H1 (cell line): ENCODE measurements at regions not wholly inside any gene's neighbourhood (a gene's known extent, or its start where the extent isn't known, plus 50 kb on each side); places are given as distances from the start of the nearest gene placed in this dataset.

Source experiments
- CTCF ChIA-PET: fragments of 300-600 bp; sonication (Branson Sonifier 250); formaldehyde crosslinking; loops from one replicate; lab custom pipeline; 2021; ENCODE audit not compliant: partially characterized antibody; lab: Charles Lee
- POLR2A ChIA-PET: fragments of 300-600 bp; sonication (Branson Sonifier 250); formaldehyde crosslinking; loops from one replicate; lab custom pipeline; 2021; ENCODE audit warnings: inconsistent platforms; ENCODE audit not compliant: partially characterized antibody; lab: Charles Lee
- DNase-seq, 2 experiments: peaks; one replicate each; pipeline versions ENCODE4 v3.0.0 to v3.0.0-alpha.2; 2010 to 2022; ENCODE audit warnings: low spot score in 2 of 2, low read depth in 1 of 2, mixed read lengths in 1 of 2
- FAIRE-seq: peaks from 2 replicates; lab custom pipeline; 2011; peaks lifted over from hg19 to GRCh38; lab: Jason Lieb, UNC
- H2AFZ ChIP-seq: 2 replicates; pipeline ENCODE4 v1.8.1; 2012; ENCODE audit warnings: low read length, inconsistent platforms
- H2AK5ac ChIP-seq: 2 replicates; pipeline ENCODE4 v1.6.1; 2013; ENCODE audit warnings: low read depth, low read length
- H2BK120ac ChIP-seq: replicated peaks from 2 replicates; pipeline ENCODE3; 2013; ENCODE audit warnings: low read depth, low read length, inconsistent platforms
- H2BK12ac ChIP-seq: 2 replicates; pipeline ENCODE4 v1.6.1; 2013; ENCODE audit warnings: low read depth, low read length
- H2BK15ac ChIP-seq: 2 replicates; pipeline ENCODE4 v1.6.1; 2013; ENCODE audit warnings: low read length
- H2BK20ac ChIP-seq: 2 replicates; pipeline ENCODE4 v1.6.1; 2013; ENCODE audit warnings: low read length
- H2BK5ac ChIP-seq: 2 replicates; pipeline ENCODE4 v1.6.1; 2013; ENCODE audit warnings: low read depth, low read length
- H3K14ac ChIP-seq: 2 replicates; pipeline ENCODE4 v1.6.1; 2013; ENCODE audit warnings: inconsistent platforms; ENCODE audit not compliant: insufficient read length
- H3K18ac ChIP-seq: 2 replicates; pipeline ENCODE4 v1.6.1; 2013; ENCODE audit warnings: low read length; ENCODE audit errors: extremely low read depth
- H3K23ac ChIP-seq: 2 replicates; pipeline ENCODE4 v1.6.1; 2013; ENCODE audit warnings: inconsistent platforms; ENCODE audit not compliant: insufficient read length
- H3K23me2 ChIP-seq: 2 replicates; pipeline ENCODE4 v1.6.1; 2013; ENCODE audit warnings: low read depth, low read length
- H3K27ac ChIP-seq: 2 replicates; pipeline ENCODE4 v1.6.1; 2011; ENCODE audit warnings: low read depth, low read length, inconsistent platforms
- H3K27me3 ChIP-seq, 4 experiments: replicated peaks in 1 of 4; 1 replicate in 1 of 4; 2 replicates in 3 of 4; pipeline versions ENCODE4 v1.6.1 to v1.8.1; 2011 to 2013; ENCODE audit warnings: low read length in 3 of 4, mild to moderate bottlenecking in 3 of 4, inconsistent platforms in 2 of 4, mixed read lengths in 2 of 4, moderate library complexity in 1 of 4; ENCODE audit not compliant: control insufficient read depth in 3 of 4, insufficient read depth in 3 of 4; ENCODE audit errors: extremely low read depth in 1 of 4
- H3K36me3 ChIP-seq, 4 experiments: 2 replicates each; pipeline versions ENCODE4 v1.6.1 to v1.8.1; 2011 to 2013; ENCODE audit warnings: mild to moderate bottlenecking in 4 of 4, low read length in 3 of 4, moderate library complexity in 2 of 4, control low read depth in 1 of 4, inconsistent platforms in 1 of 4; ENCODE audit not compliant: insufficient read depth in 4 of 4, control insufficient read depth in 2 of 4
- H3K4ac ChIP-seq: replicated peaks from 2 replicates; pipeline ENCODE3; 2013; ENCODE audit warnings: low read length, low read depth, mixed read lengths, inconsistent platforms; ENCODE audit not compliant: insufficient read length
- H3K4me1 ChIP-seq, 4 experiments: replicated peaks in 1 of 4; 1 replicate in 1 of 4; 2 replicates in 3 of 4; pipeline versions ENCODE4 v1.6.1 to v1.8.1; 2011 to 2013; ENCODE audit warnings: low read length in 3 of 4, inconsistent platforms in 2 of 4, mixed read lengths in 1 of 4; ENCODE audit not compliant: insufficient read depth in 4 of 4, control insufficient read depth in 3 of 4
- H3K4me2 ChIP-seq, 2 experiments: 2 replicates each; pipeline versions ENCODE4 v1.6.1 to v1.8.1; 2011 to 2013; ENCODE audit warnings: low read depth in 2 of 2, low read length in 2 of 2, control low read depth in 1 of 2, inconsistent platforms in 1 of 2, mild to moderate bottlenecking in 1 of 2; ENCODE audit not compliant: insufficient read depth in 1 of 2
- H3K4me3 ChIP-seq, 4 experiments: fragments of 200-600, 300-600 bp in 1 of 4; sonication (generic), shearing (Covaris generic), sonication (Bioruptor Twin) in 1 of 4; 2 replicates each; pipeline versions ENCODE4 v1.5.1 to v1.8.1; 2011 to 2016; ENCODE audit warnings: low read length in 4 of 4, low read depth in 3 of 4, control low read depth in 2 of 4, inconsistent platforms in 2 of 4, mild to moderate bottlenecking in 2 of 4, mixed read lengths in 1 of 4, moderate library complexity in 1 of 4; ENCODE audit not compliant: insufficient read depth in 2 of 4; ENCODE audit errors: extremely low read depth in 1 of 4
- H3K56ac ChIP-seq: replicated peaks from 2 replicates; pipeline ENCODE3; 2013; ENCODE audit warnings: low read depth, mild to moderate bottlenecking, mixed read lengths, low read length, inconsistent platforms; ENCODE audit not compliant: insufficient read length
- H3K79me1 ChIP-seq: 2 replicates; pipeline ENCODE4 v1.6.1; 2013; ENCODE audit warnings: low read depth, low read length, control low read depth
- H3K79me2 ChIP-seq, 2 experiments: 2 replicates each; pipeline versions ENCODE4 v1.6.1 to v1.8.1; 2012 to 2013; ENCODE audit warnings: low read length in 2 of 2, mild to moderate bottlenecking in 2 of 2, inconsistent platforms in 1 of 2; ENCODE audit not compliant: insufficient read depth in 2 of 2, control insufficient read depth in 1 of 2
- H3K9ac ChIP-seq, 4 experiments: replicated peaks in 1 of 4; 1 replicate in 1 of 4; 2 replicates in 3 of 4; pipeline versions ENCODE4 v1.6.1 to v1.8.1; 2011 to 2013; ENCODE audit warnings: low read depth in 3 of 4, low read length in 3 of 4, control low read depth in 2 of 4, mild to moderate bottlenecking in 2 of 4, moderate library complexity in 2 of 4, inconsistent platforms in 1 of 4; ENCODE audit errors: extremely low read depth in 1 of 4
- H3K9me3 ChIP-seq, 2 experiments: 2 replicates each; pipeline versions ENCODE4 v1.6.1 to v1.8.1; 2012 to 2013; ENCODE audit warnings: mild to moderate bottlenecking in 2 of 2, moderate library complexity in 2 of 2, control low read depth in 1 of 2, inconsistent platforms in 1 of 2, low read depth in 1 of 2, low read length in 1 of 2, mixed read lengths in 1 of 2; ENCODE audit not compliant: insufficient read depth in 2 of 2
- H4K20me1 ChIP-seq, 2 experiments: replicated peaks in 1 of 2; 2 replicates each; pipeline versions ENCODE3 to v1.8.1; 2011 to 2013; ENCODE audit warnings: inconsistent platforms in 2 of 2, low read length in 2 of 2, mild to moderate bottlenecking in 1 of 2; ENCODE audit not compliant: insufficient read depth in 2 of 2, control insufficient read depth in 1 of 2
- H4K5ac ChIP-seq: 2 replicates; pipeline ENCODE4 v1.6.1; 2013; ENCODE audit warnings: low read length, low read depth, mixed read lengths, inconsistent platforms; ENCODE audit not compliant: insufficient read length
- H4K8ac ChIP-seq: 2 replicates; pipeline ENCODE4 v1.8.0; 2013; ENCODE audit warnings: mild to moderate bottlenecking, moderate library complexity, low read length, inconsistent platforms; ENCODE audit not compliant: insufficient read depth; ENCODE audit errors: extremely low read depth
- H4K91ac ChIP-seq: replicated peaks from 2 replicates; pipeline ENCODE3; 2013; ENCODE audit warnings: low read length, mixed read lengths, inconsistent platforms; ENCODE audit not compliant: insufficient read length
- GABPA ChIP-seq: IDR thresholded peaks from 2 replicates; pipeline ENCODE4 v1.6.1; 2011; ENCODE audit warnings: mild to moderate bottlenecking, low read length, moderate library complexity, borderline replicate concordance; ENCODE audit not compliant: insufficient read depth
- POLR2A ChIP-seq, 2 experiments: IDR thresholded peaks; 1 replicate in 1 of 2; 2 replicates in 1 of 2; pipeline ENCODE4 v1.6.1; 2011; ENCODE audit warnings: low read depth in 2 of 2, low read length in 2 of 2, mild to moderate bottlenecking in 2 of 2; ENCODE audit errors: control extremely low read depth in 1 of 2
- TEAD4 ChIP-seq: IDR thresholded peaks from 2 replicates; pipeline ENCODE4 v1.6.1; 2012; ENCODE audit warnings: low read depth, low read length, inconsistent platforms, mixed read lengths
- WGBS, 2 experiments: shearing (Covaris generic) in 1 of 2; methylation state at CpG; one replicate each; pipeline versions ENCODE4 v1.1.6 to v1.1.7; 2013 to 2015; ENCODE audit warnings: low lambda C conversion rate in 2 of 2, mixed read lengths in 2 of 2, inconsistent platforms in 1 of 2, low coverage in 1 of 2, missing lambda C conversion rate in 1 of 2; ENCODE audit not compliant: insufficient replicate concordance in 2 of 2, insufficient coverage in 1 of 2, insufficient read length in 1 of 2; ENCODE audit errors: extremely low coverage in 1 of 2, missing lambda C conversion rate in 1 of 2; 5-methylcytosine and 5-hydroxymethylcytosine counted together

- TF ChIP-seq TEAD4, result no peak
- no peak for TF ChIP-seq GABPA
- TF ChIP-seq POLR2A (IDR thresholded peaks at IDR 0.05; ENCODE audit: control extremely low read depth in 1 of 2, low read depth in 2 of 2, low read length in 2 of 2), result no peak
- Histone ChIP-seq H3K79me1 (no peaks in the 10 kb centered on the region), H3K23ac (no peak overlapping the region), H3K56ac (no peak overlapping the region), H2AFZ (no peak overlapping the region), H2BK15ac (no peak overlapping the region), H3K9ac (no peak overlapping the region), H3K36me3 (no peaks in the 10 kb centered on the region), H3K14ac (no peak overlapping the region), H4K8ac (no peak overlapping the region), H4K5ac (no peak overlapping the region), H2BK120ac (no peak overlapping the region), H3K18ac (no peak overlapping the region), H3K4me3 (no peak overlapping the region), H3K4me1 (no peaks in the 10 kb centered on the region), H3K9me3 (no peaks in the 10 kb centered on the region), H3K27me3 (no peaks in the 10 kb centered on the region), H3K27ac (no peak overlapping the region), H2BK5ac (no peak overlapping the region), H4K91ac (no peak overlapping the region), H2BK20ac (no peak overlapping the region), H3K79me2 (no peaks in the 10 kb centered on the region), H2BK12ac (no peak overlapping the region), H3K4ac (no peak overlapping the region), H2AK5ac (no peak overlapping the region), H3K23me2 (no peaks in the 10 kb centered on the region), H4K20me1 (no peaks in the 10 kb centered on the region), H3K4me2 (no peak overlapping the region)
- WGBS, 2 experiments, result 83% methylated on average over 2 of the region's 2 CpGs; no CpG with 5 or more reads in 1 of the 2 experiments
- POLR2A ChIA-PET, result no interaction called here
- CTCF ChIA-PET, result interaction anchor here (1.7 kb wide), 1 partner anchor 10 kb away, joined by 5 read pairs; no protein-coding TSS in a partner anchor
- FAIRE-seq (no peak), DNase-seq (no peak)
Observed at GRCh38 chr14:49052521-49052920, 533.7 kb downstream of the RPS29 start.
